ENCODE measurements at regions not wholly inside any gene's neighbourhood (a gene's known extent, or its start where the extent isn't known, plus 50 kb on each side); places are given as distances from the start of the nearest gene placed in this dataset.

DNA sequence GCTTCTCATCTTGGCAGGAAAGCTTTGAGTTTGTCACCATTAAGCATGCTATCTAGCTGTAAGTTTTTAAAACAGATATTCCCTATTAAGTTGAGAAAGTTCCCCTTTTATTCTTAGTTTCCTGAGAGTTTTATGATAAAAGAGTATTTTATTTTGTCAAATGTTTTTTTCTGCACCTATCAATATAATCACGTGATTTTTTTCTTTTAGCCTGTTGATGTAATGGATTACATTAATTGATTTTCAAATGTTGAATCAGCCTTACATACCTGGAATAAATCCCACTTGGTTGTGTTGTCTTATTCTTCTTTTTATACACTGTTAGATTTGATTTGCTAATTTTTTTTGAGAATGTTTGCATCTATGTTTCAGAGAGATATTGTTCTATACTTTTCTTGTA lies 179.5 kb downstream of the ZNF621 start:
- H3K9me3 ChIP-seq (ENCODE audit: control insufficient read depth, insufficient read depth, low read depth, low read length), result no peaks in the 10 kb centered on the region
- intact Hi-C loops (cut with micrococcal nuclease; ENCODE audit: unreplicated experiment), result no loop called here
- no peak overlapping the region for H3K27ac ChIP-seq (ENCODE audit: low read length)
- no peaks in the 10 kb centered on the region for H3K36me3 ChIP-seq (ENCODE audit: control insufficient read depth, insufficient read depth, low read length)
- in situ Hi-C loops (cut with HindIII; ENCODE audit: low pct_unique_long_range_greater_than_20kb, low sequenced_read_pairs), result no loop called here
- H3K27me3 ChIP-seq (ENCODE audit: control insufficient read depth, insufficient read depth, low read length), result no peaks in the 10 kb centered on the region
- no peak for ATAC-seq
- ChIA-PET CTCF (no interaction called here), POLR2A (no interaction called here)
- no peak for DNase-seq (ENCODE audit: low read depth, low spot score)
- H3K4me1 ChIP-seq (ENCODE audit: control insufficient read depth, insufficient read depth, low read length), result no peaks in the 10 kb centered on the region
- TF ChIP-seq, protein P1, sequence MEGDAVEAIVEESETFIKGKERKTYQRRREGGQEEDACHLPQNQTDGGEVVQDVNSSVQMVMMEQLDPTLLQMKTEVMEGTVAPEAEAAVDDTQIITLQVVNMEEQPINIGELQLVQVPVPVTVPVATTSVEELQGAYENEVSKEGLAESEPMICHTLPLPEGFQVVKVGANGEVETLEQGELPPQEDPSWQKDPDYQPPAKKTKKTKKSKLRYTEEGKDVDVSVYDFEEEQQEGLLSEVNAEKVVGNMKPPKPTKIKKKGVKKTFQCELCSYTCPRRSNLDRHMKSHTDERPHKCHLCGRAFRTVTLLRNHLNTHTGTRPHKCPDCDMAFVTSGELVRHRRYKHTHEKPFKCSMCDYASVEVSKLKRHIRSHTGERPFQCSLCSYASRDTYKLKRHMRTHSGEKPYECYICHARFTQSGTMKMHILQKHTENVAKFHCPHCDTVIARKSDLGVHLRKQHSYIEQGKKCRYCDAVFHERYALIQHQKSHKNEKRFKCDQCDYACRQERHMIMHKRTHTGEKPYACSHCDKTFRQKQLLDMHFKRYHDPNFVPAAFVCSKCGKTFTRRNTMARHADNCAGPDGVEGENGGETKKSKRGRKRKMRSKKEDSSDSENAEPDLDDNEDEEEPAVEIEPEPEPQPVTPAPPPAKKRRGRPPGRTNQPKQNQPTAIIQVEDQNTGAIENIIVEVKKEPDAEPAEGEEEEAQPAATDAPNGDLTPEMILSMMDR (IDR thresholded peaks at IDR 0.05), result no peak
- TF ChIP-seq REST (IDR thresholded peaks at IDR 0.05; ENCODE audit: insufficient read depth in 1 of 2, low read depth in 2 of 2, low read length in 1 of 2), result no peak
- TF ChIP-seq POLR2AphosphoS5 (IDR thresholded peaks at IDR 0.05; ENCODE audit: low read depth, low read length), result no peak
- TF ChIP-seq SIN3A (IDR thresholded peaks at IDR 0.05; ENCODE audit: borderline replicate concordance, insufficient read depth, low read depth, low read length), result no peak
- no peak for TF ChIP-seq TCF7L2 (IDR thresholded peaks at IDR 0.05; ENCODE audit: low read depth, low read length)
- BruUV-seq (replicated peaks), result no TSS peak
- no peak overlapping the region for H3K4me3 ChIP-seq (ENCODE audit: low read depth in 2 of 2, low read length in 2 of 2)

DNA sequence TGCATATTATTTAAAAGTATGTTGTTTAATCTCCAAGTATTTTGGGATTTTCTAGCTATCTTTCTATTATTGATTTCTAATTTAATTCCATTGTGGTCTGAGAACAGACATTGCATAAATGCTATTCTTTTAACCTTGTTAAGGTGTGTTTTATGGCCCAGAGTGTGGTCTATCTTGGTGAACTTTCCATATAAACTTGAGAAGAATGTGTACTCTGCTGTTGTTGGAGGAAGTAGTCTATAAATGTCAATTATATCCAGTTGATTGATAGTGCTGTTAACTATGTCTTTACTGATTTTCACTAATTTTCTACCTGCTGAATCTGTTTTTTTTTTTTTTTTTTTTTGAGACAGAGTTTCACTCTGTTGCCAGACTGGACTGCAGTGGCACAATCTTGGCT lies 180.9 kb downstream of the ZNF621 start:
- no TSS peak for BruUV-seq (replicated peaks)
- ChIA-PET CTCF (no interaction called here), POLR2A (no interaction called here)
- Histone ChIP-seq H3K4me1 (ENCODE audit: control insufficient read depth, insufficient read depth, low read length) (no peaks in the 10 kb centered on the region), H3K36me3 (ENCODE audit: control insufficient read depth, insufficient read depth, low read length) (no peaks in the 10 kb centered on the region), H3K4me3 (ENCODE audit: low read depth in 2 of 2, low read length in 2 of 2) (no peak overlapping the region), H3K27me3 (ENCODE audit: control insufficient read depth, insufficient read depth, low read length) (no peaks in the 10 kb centered on the region), H3K9me3 (ENCODE audit: control insufficient read depth, insufficient read depth, low read depth, low read length) (no peaks in the 10 kb centered on the region), H3K27ac (ENCODE audit: low read length) (no peak overlapping the region)
- intact Hi-C loops (cut with micrococcal nuclease; ENCODE audit: unreplicated experiment), result no loop called here
- no peak for TF ChIP-seq TCF7L2 (IDR thresholded peaks at IDR 0.05; ENCODE audit: low read depth, low read length)
- TF ChIP-seq REST (IDR thresholded peaks at IDR 0.05; ENCODE audit: insufficient read depth in 1 of 2, low read depth in 2 of 2, low read length in 1 of 2), result no peak
- TF ChIP-seq, protein P1 (IDR thresholded peaks at IDR 0.05), result no peak
- no peak for TF ChIP-seq POLR2AphosphoS5 (IDR thresholded peaks at IDR 0.05; ENCODE audit: low read depth, low read length)
- in situ Hi-C loops (cut with HindIII; ENCODE audit: low pct_unique_long_range_greater_than_20kb, low sequenced_read_pairs), result no loop called here
- no peak for ATAC-seq
- DNase-seq (ENCODE audit: low read depth, low spot score), result no peak
